ENCODE measurements at regions not wholly inside any gene's neighbourhood (a gene's known extent, or its start where the extent isn't known, plus 50 kb on each side); places are given as distances from the start of the nearest gene placed in this dataset.

DNA sequence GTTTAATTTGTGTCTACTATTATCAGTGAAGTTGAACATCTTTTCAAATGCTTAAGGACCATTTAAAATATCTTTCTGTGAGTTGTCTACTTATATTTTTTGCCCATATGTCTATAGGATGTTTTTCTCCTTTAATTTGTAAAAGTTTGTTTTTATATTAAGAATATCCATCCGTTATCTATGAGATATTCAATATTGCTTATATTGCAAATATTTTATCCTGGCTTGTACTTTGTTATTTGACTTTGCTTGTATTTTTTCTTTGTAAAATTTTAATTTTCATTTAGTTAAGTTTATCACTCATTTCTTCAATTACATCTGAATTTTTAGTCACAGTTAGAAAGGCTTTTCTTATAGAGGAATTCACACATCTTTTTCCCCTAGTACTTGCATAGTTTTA, 117.0 kb upstream of the MLIP start:
- H3K9ac ChIP-seq (replicated peaks in 1 of 4; ENCODE audit: extremely low read depth in 1 of 4, low read depth in 3 of 4, low read length in 3 of 4): no peak overlapping the region
- H3K23me2 ChIP-seq (ENCODE audit: low read depth, low read length): no peaks in the 10 kb centered on the region
- 94% methylated on average over 1 of the region's 1 CpG; no CpG with 5 or more reads in 1 of the 2 experiments for WGBS, 2 experiments (ENCODE audit: extremely low coverage in 1 of 2, insufficient coverage in 1 of 2, insufficient read length in 1 of 2, insufficient replicate concordance in 2 of 2, low coverage in 1 of 2, low lambda C conversion rate in 2 of 2, missing lambda C conversion rate in 1 of 2)
- no peak overlapping the region for H4K91ac ChIP-seq (replicated peaks; ENCODE audit: insufficient read length, low read length)
- H2BK20ac ChIP-seq (ENCODE audit: low read length): no peak overlapping the region
- H3K9me3 ChIP-seq (ENCODE audit: insufficient read depth in 2 of 2, low read depth in 1 of 2, low read length in 1 of 2): no peaks in the 10 kb centered on the region
- POLR2A ChIA-PET (ENCODE audit: partially characterized antibody): no interaction called here
- H3K18ac ChIP-seq (ENCODE audit: extremely low read depth, low read length): no peak overlapping the region
- H2BK120ac ChIP-seq (replicated peaks; ENCODE audit: low read depth, low read length): no peak overlapping the region
- no peak overlapping the region for H4K8ac ChIP-seq (ENCODE audit: extremely low read depth, insufficient read depth, low read length)
- no peak overlapping the region for H2BK5ac ChIP-seq (ENCODE audit: low read depth, low read length)
- H3K56ac ChIP-seq (replicated peaks; ENCODE audit: insufficient read length, low read depth, low read length): no peak overlapping the region
- CTCF ChIA-PET (ENCODE audit: partially characterized antibody): interaction anchor here (1.6 to 2.4 kb wide), 2 partner anchors 8 to 9 kb away, joined by 3 to 23 read pairs; no protein-coding TSS in a partner anchor
- H3K79me1 ChIP-seq (ENCODE audit: low read depth, low read length): no peaks in the 10 kb centered on the region
- no peak overlapping the region for H3K23ac ChIP-seq (ENCODE audit: insufficient read length)
- peaks cover 0 to 1% (median 0%) of the 10 kb centered on the region in 4 experiments; a peak in 1 of 7 replicates for H3K27me3 ChIP-seq (replicated peaks in 1 of 4; ENCODE audit: control insufficient read depth in 3 of 4, extremely low read depth in 1 of 4, insufficient read depth in 3 of 4, low read length in 3 of 4)
- H4K20me1 ChIP-seq (replicated peaks in 1 of 2; ENCODE audit: control insufficient read depth in 1 of 2, insufficient read depth in 2 of 2, low read length in 2 of 2): no peaks in the 10 kb centered on the region
- no peaks in the 10 kb centered on the region for H3K36me3 ChIP-seq (ENCODE audit: control insufficient read depth in 2 of 4, insufficient read depth in 4 of 4, low read length in 3 of 4)
- H2BK15ac ChIP-seq (ENCODE audit: low read length): no peak overlapping the region
- no peak overlapping the region for H4K5ac ChIP-seq (ENCODE audit: insufficient read length, low read depth, low read length)
- H3K4ac ChIP-seq (replicated peaks; ENCODE audit: insufficient read length, low read depth, low read length): no peak overlapping the region
- no peak overlapping the region for H3K14ac ChIP-seq (ENCODE audit: insufficient read length)
- H2AK5ac ChIP-seq (ENCODE audit: low read depth, low read length): no peak overlapping the region
- no peak overlapping the region for H2BK12ac ChIP-seq (ENCODE audit: low read depth, low read length)
- H3K27ac ChIP-seq (ENCODE audit: low read depth, low read length): no peak overlapping the region
- no peak overlapping the region for H3K4me2 ChIP-seq (ENCODE audit: insufficient read depth in 1 of 2, low read depth in 2 of 2, low read length in 2 of 2)
- FAIRE-seq: no peak
- no peak for DNase-seq (ENCODE audit: low read depth in 1 of 2, low spot score in 2 of 2)
- peaks cover 0 to 2% (median 0%) of the 10 kb centered on the region in 4 experiments; a peak in 1 of 7 replicates for H3K4me1 ChIP-seq (replicated peaks in 1 of 4; ENCODE audit: control insufficient read depth in 3 of 4, insufficient read depth in 4 of 4, low read length in 3 of 4)
- H3K79me2 ChIP-seq (ENCODE audit: control insufficient read depth in 1 of 2, insufficient read depth in 2 of 2, low read length in 2 of 2): no peaks in the 10 kb centered on the region
- no peak overlapping the region for H2AFZ ChIP-seq (ENCODE audit: low read length)
- no peak overlapping the region for H3K4me3 ChIP-seq (ENCODE audit: extremely low read depth in 1 of 4, insufficient read depth in 2 of 4, low read depth in 3 of 4, low read length in 4 of 4)
- TF ChIP-seq SRF (IDR thresholded peaks at IDR 0.05; ENCODE audit: low read depth, low read length) (no peak), HDAC2 (IDR thresholded peaks at IDR 0.05; ENCODE audit: borderline replicate concordance in 1 of 2, low read depth in 2 of 2, low read length in 2 of 2) (no peak), GTF2F1 (IDR thresholded peaks at IDR 0.05; ENCODE audit: borderline replicate concordance, low read depth, low read length) (no peak), EGR1 (IDR thresholded peaks at IDR 0.05; ENCODE audit: borderline replicate concordance, low read depth, low read length) (no peak), CTBP2 (IDR thresholded peaks at IDR 0.05; ENCODE audit: borderline replicate concordance, insufficient read depth, insufficient read length, low read length) (no peak), TAF7 (optimal IDR thresholded peaks at IDR 0.05; ENCODE audit: borderline replicate concordance, low read depth, low read length) (no peak), SIRT6 (IDR thresholded peaks at IDR 0.05; ENCODE audit: low read length) (no peak), RNF2 (IDR thresholded peaks at IDR 0.05; ENCODE audit: borderline replicate concordance, low read depth, low read length, missing control alignments, poor library complexity, severe bottlenecking) (no peak), KDM4A (IDR thresholded peaks at IDR 0.05; ENCODE audit: low read depth, low read length, severe bottlenecking) (no peak), POLR2A (IDR thresholded peaks at IDR 0.05; ENCODE audit: control extremely low read depth in 1 of 2, low read depth in 2 of 2, low read length in 2 of 2) (no peak)
- TF ChIP-seq, protein P1, sequence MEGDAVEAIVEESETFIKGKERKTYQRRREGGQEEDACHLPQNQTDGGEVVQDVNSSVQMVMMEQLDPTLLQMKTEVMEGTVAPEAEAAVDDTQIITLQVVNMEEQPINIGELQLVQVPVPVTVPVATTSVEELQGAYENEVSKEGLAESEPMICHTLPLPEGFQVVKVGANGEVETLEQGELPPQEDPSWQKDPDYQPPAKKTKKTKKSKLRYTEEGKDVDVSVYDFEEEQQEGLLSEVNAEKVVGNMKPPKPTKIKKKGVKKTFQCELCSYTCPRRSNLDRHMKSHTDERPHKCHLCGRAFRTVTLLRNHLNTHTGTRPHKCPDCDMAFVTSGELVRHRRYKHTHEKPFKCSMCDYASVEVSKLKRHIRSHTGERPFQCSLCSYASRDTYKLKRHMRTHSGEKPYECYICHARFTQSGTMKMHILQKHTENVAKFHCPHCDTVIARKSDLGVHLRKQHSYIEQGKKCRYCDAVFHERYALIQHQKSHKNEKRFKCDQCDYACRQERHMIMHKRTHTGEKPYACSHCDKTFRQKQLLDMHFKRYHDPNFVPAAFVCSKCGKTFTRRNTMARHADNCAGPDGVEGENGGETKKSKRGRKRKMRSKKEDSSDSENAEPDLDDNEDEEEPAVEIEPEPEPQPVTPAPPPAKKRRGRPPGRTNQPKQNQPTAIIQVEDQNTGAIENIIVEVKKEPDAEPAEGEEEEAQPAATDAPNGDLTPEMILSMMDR (IDR thresholded peaks at IDR 0.05; ENCODE audit: control extremely low read depth in 1 of 3, insufficient read depth in 1 of 3, low read depth in 1 of 3, low read length in 3 of 3): no peak

Measured in H1 (cell line).